Peyer's patch (tissue), 4 donors: ENCODE measurements at regions not wholly inside any gene's neighbourhood (a gene's known extent, or its start where the extent isn't known, plus 50 kb on each side); places are given as distances from the start of the nearest gene placed in this dataset.

Source experiments
- DNase-seq, 3 donors: peaks; one replicate each; pipeline ENCODE4 v3.0.0-alpha.2; 2017 to 2019
- H3K27ac ChIP-seq, 4 donors: fragments of 200-600 bp; sonication (generic); one replicate each; pipeline ENCODE4 v1.5.1; 2016 to 2019
- H3K27me3 ChIP-seq, 2 donors: fragments of 200-600 bp; sonication (generic); one replicate each; pipeline ENCODE4 v1.5.1; 2019
- H3K36me3 ChIP-seq, 3 donors: fragments of 200-600 bp; sonication (generic); one replicate each; pipeline ENCODE4 v1.5.1; 2016 to 2019
- H3K4me1 ChIP-seq, 4 donors: fragments of 200-600 bp; sonication (generic); one replicate each; pipeline ENCODE4 v1.5.1; 2016 to 2019
- H3K4me3 ChIP-seq, 4 donors: fragments of 200-600 bp; sonication (generic); 1 replicate in 3 of 4; 2 replicates in 1 of 4; pipeline ENCODE4 v1.5.1; 2016 to 2019; ENCODE audit warnings: mild to moderate bottlenecking in 1 of 4
- H3K9me3 ChIP-seq, 4 donors: fragments of 200-600 bp; sonication (generic); one replicate each; pipeline ENCODE4 v1.5.1; 2016 to 2019; ENCODE audit warnings: mild to moderate bottlenecking in 1 of 4
- POLR2A ChIP-seq, 2 donors: fragments of 450-650 bp; IDR thresholded peaks; one replicate each; pipeline ENCODE4 v1.5.1; 2017; ENCODE audit warnings: antibody characterized with exemption in 2 of 2, mild to moderate bottlenecking in 2 of 2, moderate library complexity in 2 of 2
- TF ChIP-seq, protein P1 (sequence below), 6 experiments: fragments of 450-650 bp in 4 of 6; fragments of 200-600 bp in 2 of 6; sonication (generic) in 1 of 6; IDR thresholded peaks; one replicate each; pipeline ENCODE4 v1.5.1; 2017 to 2019; ENCODE audit warnings: antibody characterized with exemption in 6 of 6, mild to moderate bottlenecking in 3 of 6, moderate library complexity in 1 of 6

GRCh38 chr2:193824474-193824873, 1629.7 kb upstream of the TMEFF2 start:
- Histone ChIP-seq H3K4me1 (no peaks in the 10 kb centered on the region), H3K27me3 (no peaks in the 10 kb centered on the region), H3K27ac (no peak overlapping the region), H3K9me3 (peaks cover 0 to 3% (median 0%) of the 10 kb centered on the region in 4 donors), H3K36me3 (no peaks in the 10 kb centered on the region), H3K4me3 (no peak overlapping the region)
- DNase-seq, result no peak
- no peak for TF ChIP-seq POLR2A (IDR thresholded peaks at IDR 0.05)
- TF ChIP-seq, protein P1, sequence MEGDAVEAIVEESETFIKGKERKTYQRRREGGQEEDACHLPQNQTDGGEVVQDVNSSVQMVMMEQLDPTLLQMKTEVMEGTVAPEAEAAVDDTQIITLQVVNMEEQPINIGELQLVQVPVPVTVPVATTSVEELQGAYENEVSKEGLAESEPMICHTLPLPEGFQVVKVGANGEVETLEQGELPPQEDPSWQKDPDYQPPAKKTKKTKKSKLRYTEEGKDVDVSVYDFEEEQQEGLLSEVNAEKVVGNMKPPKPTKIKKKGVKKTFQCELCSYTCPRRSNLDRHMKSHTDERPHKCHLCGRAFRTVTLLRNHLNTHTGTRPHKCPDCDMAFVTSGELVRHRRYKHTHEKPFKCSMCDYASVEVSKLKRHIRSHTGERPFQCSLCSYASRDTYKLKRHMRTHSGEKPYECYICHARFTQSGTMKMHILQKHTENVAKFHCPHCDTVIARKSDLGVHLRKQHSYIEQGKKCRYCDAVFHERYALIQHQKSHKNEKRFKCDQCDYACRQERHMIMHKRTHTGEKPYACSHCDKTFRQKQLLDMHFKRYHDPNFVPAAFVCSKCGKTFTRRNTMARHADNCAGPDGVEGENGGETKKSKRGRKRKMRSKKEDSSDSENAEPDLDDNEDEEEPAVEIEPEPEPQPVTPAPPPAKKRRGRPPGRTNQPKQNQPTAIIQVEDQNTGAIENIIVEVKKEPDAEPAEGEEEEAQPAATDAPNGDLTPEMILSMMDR (IDR thresholded peaks at IDR 0.05), result no peak

- Histone ChIP-seq H3K36me3 (no peaks in the 10 kb centered on the region), H3K4me1 (no peaks in the 10 kb centered on the region), H3K4me3 (no peak overlapping the region), H3K27me3 (no peaks in the 10 kb centered on the region), H3K9me3 (peaks cover 0 to 3% (median 0%) of the 10 kb centered on the region in 4 donors), H3K27ac (no peak overlapping the region)
- TF ChIP-seq, protein P1 (IDR thresholded peaks at IDR 0.05), result no peak
- no peak for TF ChIP-seq POLR2A (IDR thresholded peaks at IDR 0.05)
- no peak for DNase-seq
Observed at GRCh38 chr2:193818801-193819499, 1624.2 kb upstream of the TMEFF2 start.

- Histone ChIP-seq H3K36me3 (no peaks in the 10 kb centered on the region), H3K4me3 (no peak overlapping the region), H3K4me1 (no peaks in the 10 kb centered on the region), H3K9me3 (peaks cover 0 to 3% (median 0%) of the 10 kb centered on the region in 4 donors), H3K27ac (no peak overlapping the region), H3K27me3 (no peaks in the 10 kb centered on the region)
- TF ChIP-seq POLR2A (IDR thresholded peaks at IDR 0.05), result no peak
- TF ChIP-seq, protein P1 (IDR thresholded peaks at IDR 0.05), result no peak
- no peak for DNase-seq
Observed at GRCh38 chr2:193816008-193816407, 1621.3 kb upstream of the TMEFF2 start.

DNA sequence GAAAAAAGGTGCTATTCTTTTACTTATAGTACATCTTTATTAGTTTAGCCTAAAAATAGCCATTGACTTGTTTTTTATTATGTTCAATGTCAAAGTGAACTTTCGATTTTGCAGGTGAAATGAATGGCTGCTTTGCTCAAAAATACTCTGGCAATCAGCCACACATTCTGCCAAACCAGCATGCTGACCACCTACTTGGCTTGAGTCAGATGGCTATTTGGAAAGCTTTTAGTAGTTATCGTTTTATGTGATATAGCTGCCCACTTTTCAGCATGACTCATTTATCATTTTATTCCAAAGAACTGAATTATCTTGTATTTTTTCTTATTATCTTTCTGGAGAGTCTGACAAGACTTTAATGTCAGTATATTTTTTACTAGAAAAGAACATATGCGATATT, 1615.8 kb upstream of the TMEFF2 start:
- Histone ChIP-seq H3K4me1 (no peaks in the 10 kb centered on the region), H3K4me3 (no peak overlapping the region), H3K9me3 (no peaks in the 10 kb centered on the region), H3K27ac (no peak overlapping the region), H3K36me3 (no peaks in the 10 kb centered on the region), H3K27me3 (no peaks in the 10 kb centered on the region)
- TF ChIP-seq, protein P1 (IDR thresholded peaks at IDR 0.05), result no peak
- TF ChIP-seq POLR2A (IDR thresholded peaks at IDR 0.05), result no peak
- DNase-seq, result no peak

DNA sequence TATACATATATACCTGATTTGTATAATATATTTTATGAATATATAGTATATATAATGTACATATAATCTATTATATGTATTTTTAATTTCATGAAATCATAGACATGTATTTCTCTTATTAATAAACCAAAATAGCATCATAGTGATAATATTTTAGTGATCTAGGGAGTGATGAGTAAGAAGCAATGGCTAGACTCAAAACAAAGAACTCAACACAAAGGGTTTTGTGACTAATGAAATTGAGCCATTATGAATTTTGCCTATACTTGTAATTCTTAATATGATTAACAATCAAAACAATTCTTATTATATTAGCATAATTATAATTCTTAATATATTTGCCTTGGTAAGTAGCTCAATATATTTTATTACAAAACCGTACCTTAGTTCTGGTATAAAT, 1614.1 kb upstream of the TMEFF2 start:
- no peak for DNase-seq
- Histone ChIP-seq H3K4me3 (no peak overlapping the region), H3K9me3 (no peaks in the 10 kb centered on the region), H3K27me3 (no peaks in the 10 kb centered on the region), H3K4me1 (no peaks in the 10 kb centered on the region), H3K36me3 (no peaks in the 10 kb centered on the region), H3K27ac (no peak overlapping the region)
- TF ChIP-seq, protein P1 (IDR thresholded peaks at IDR 0.05), result no peak
